Left lobe of liver (tissue), 2 donors: ENCODE measurements at regions not wholly inside any gene's neighbourhood (a gene's known extent, or its start where the extent isn't known, plus 50 kb on each side); places are given as distances from the start of the nearest gene placed in this dataset.

ENCODE experiments used
- ATAC-seq: fragments of 200-7000 bp; cut with Tn5 transposase; one replicate; pipeline ENCODE4 v1.9.1; 2020; ENCODE audit warnings: mild to moderate bottlenecking, moderate library complexity
- DNase-seq: peaks from one replicate; pipeline ENCODE4 v3.0.0-alpha.2; 2020; ENCODE audit warnings: low spot score
- donor health status: DM: no; HTN: no; CAD: no; lungs with moderate emphysema.
- donor health status: DM: no; HTN: yes; CAD: no.

- ATAC-seq (no peak), DNase-seq (peak; percentile 14)
Measured at GRCh38 chr2:120424274-120424796, 78.4 kb downstream of the INHBB start.

GRCh38 chr2:120425014-120425413 is 79.1 kb downstream of the INHBB start:
- DNase-seq = peak; percentile 36
- ATAC-seq = no peak

- peak; percentile 11 for DNase-seq
- no peak for ATAC-seq
Measured at GRCh38 chr2:120428748-120429147, 82.8 kb downstream of the INHBB start.

- ATAC-seq (no peak), DNase-seq (peak; percentile 33)
Measured at GRCh38 chr2:120429586-120430500, 83.9 kb downstream of the INHBB start.

- no peak for ATAC-seq
Measured at GRCh38 chr2:120430501-120430830, 84.5 kb downstream of the INHBB start.

GRCh38 chr2:120430957-120431356 is 85.0 kb downstream of the INHBB start:
- ATAC-seq (no peak), DNase-seq (no peak)

More at GRCh38 chr2:120430501-120430830, 84.5 kb downstream of the INHBB start:
- DNase-seq = peak; percentile 30

- ATAC-seq = no peak
Measured at GRCh38 chr2:120431386-120432292, 85.7 kb downstream of the INHBB start.

GRCh38 chr2:120432293-120432975 is 86.5 kb downstream of the INHBB start:
- DNase-seq (peak; percentile 34), ATAC-seq (no peak)

More at GRCh38 chr2:120431386-120432292, 85.7 kb downstream of the INHBB start:
- DNase-seq = peak; percentile 29

- ATAC-seq (no peak), DNase-seq (peak; percentile 34)
Measured at GRCh38 chr2:120432976-120433815, 87.3 kb downstream of the INHBB start.

GRCh38 chr2:120433816-120434290 is 87.9 kb downstream of the INHBB start:
- peak; percentile 24 for DNase-seq
- ATAC-seq = no peak

GRCh38 chr2:120434492-120435308 is 88.8 kb downstream of the INHBB start:
- ATAC-seq (no peak), DNase-seq (peak; percentile 38)

GRCh38 chr2:120435671-120436459 is 89.9 kb downstream of the INHBB start:
- ATAC-seq (no peak), DNase-seq (peak; percentile 27)

- DNase-seq (peak; percentile 15), ATAC-seq (no peak)
Measured at GRCh38 chr2:120436460-120436739, 90.5 kb downstream of the INHBB start.

- peak; percentile 82 for ATAC-seq
Measured at GRCh38 chr2:120436885-120437603, 91.1 kb downstream of the INHBB start.

GRCh38 chr2:120437604-120438000 is 91.7 kb downstream of the INHBB start:
- no peak for ATAC-seq
- no peak for DNase-seq

More at GRCh38 chr2:120436885-120437603, 91.1 kb downstream of the INHBB start:
- DNase-seq = peak; percentile 57

GRCh38 chr2:120438301-120439066 is 92.5 kb downstream of the INHBB start:
- no peak for ATAC-seq
- DNase-seq = no peak

GRCh38 chr2:120439067-120439368 is 93.1 kb downstream of the INHBB start:
- DNase-seq (no peak), ATAC-seq (no peak)
